ENCODE measurements at regions not wholly inside any gene's neighbourhood (a gene's known extent, or its start where the extent isn't known, plus 50 kb on each side); places are given as distances from the start of the nearest gene placed in this dataset.

DNA sequence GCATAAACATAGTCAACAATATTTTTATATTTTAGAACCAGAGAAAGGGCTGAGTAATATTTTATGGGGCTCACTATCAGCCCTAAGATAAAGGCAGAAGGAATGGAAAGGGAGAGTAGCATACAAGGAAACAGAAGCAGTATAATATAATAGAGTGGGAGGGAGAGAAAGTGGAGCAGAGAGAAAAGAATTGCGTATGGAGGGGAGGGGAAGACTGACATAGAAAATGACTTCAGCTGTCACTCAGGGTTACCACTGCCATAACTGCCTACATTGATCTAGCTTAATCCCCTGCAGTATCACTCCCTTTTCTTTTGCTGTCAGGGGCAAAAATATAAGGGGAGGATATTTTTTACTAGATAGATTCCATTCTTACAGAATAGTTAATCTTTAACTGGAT lies 1133.5 kb upstream of the MAP3K7 start:
- no peak overlapping the region for H3T11ph ChIP-seq (ENCODE audit: low read length)
- no peak overlapping the region for H2BK12ac ChIP-seq (ENCODE audit: insufficient read length, low read depth, low read length)
- H3K23ac ChIP-seq (ENCODE audit: insufficient read length, low read depth, low read length), result no peak overlapping the region
- H3K27ac ChIP-seq (ENCODE audit: insufficient read length, low read depth, low read length), result no peak overlapping the region
- no peaks in the 10 kb centered on the region for H3K23me2 ChIP-seq (ENCODE audit: insufficient read length, low read depth, low read length, poor library complexity, severe bottlenecking)
- no CpG with 5 or more reads among the region's 1 CpG for WGBS (ENCODE audit: extremely low coverage, insufficient read length, low lambda C conversion rate)
- H3K4ac ChIP-seq (ENCODE audit: low read depth, low read length), result no peak overlapping the region
- no peak overlapping the region for H3K18ac ChIP-seq (ENCODE audit: insufficient read length, low read depth, low read length)
- no peaks in the 10 kb centered on the region for H3K9me3 ChIP-seq (ENCODE audit: control insufficient read depth, low read depth, low read length)
- Mint-ChIP-seq H3K4me1 (no peaks in the 10 kb centered on the region), H3K4me3 (no peak overlapping the region), H3K27me3 (ENCODE audit: low read depth) (no peaks in the 10 kb centered on the region; the same call in 1 of the 2 replicates), H3K36me3 (ENCODE audit: insufficient read depth in 1 of 3, low read depth in 3 of 3) (no peaks in the 10 kb centered on the region; a peak in 1 of 7 replicates), H3K27ac (no peak overlapping the region), H3K9me3 (no peaks in the 10 kb centered on the region)
- no peak overlapping the region for H2BK5ac ChIP-seq (ENCODE audit: insufficient read length, low read length)
- H4K5ac ChIP-seq (ENCODE audit: insufficient read length, low read depth, low read length), result no peak overlapping the region
- H3K27me3 ChIP-seq (ENCODE audit: insufficient read depth, low read length), result no peaks in the 10 kb centered on the region
- H2BK20ac ChIP-seq (ENCODE audit: low read depth, low read length, poor library complexity, severe bottlenecking), result no peak overlapping the region
- TF ChIP-seq, protein P1, sequence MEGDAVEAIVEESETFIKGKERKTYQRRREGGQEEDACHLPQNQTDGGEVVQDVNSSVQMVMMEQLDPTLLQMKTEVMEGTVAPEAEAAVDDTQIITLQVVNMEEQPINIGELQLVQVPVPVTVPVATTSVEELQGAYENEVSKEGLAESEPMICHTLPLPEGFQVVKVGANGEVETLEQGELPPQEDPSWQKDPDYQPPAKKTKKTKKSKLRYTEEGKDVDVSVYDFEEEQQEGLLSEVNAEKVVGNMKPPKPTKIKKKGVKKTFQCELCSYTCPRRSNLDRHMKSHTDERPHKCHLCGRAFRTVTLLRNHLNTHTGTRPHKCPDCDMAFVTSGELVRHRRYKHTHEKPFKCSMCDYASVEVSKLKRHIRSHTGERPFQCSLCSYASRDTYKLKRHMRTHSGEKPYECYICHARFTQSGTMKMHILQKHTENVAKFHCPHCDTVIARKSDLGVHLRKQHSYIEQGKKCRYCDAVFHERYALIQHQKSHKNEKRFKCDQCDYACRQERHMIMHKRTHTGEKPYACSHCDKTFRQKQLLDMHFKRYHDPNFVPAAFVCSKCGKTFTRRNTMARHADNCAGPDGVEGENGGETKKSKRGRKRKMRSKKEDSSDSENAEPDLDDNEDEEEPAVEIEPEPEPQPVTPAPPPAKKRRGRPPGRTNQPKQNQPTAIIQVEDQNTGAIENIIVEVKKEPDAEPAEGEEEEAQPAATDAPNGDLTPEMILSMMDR (conservative IDR thresholded peaks at IDR 0.05), result no peak
- no peak overlapping the region for H3K56ac ChIP-seq (ENCODE audit: insufficient read length, low read depth, low read length)
- no peak for DNase-seq
- H4K91ac ChIP-seq (ENCODE audit: insufficient read length, low read depth, low read length), result no peak overlapping the region
- H3K4me1 ChIP-seq (ENCODE audit: insufficient read depth, low read length), result no peaks in the 10 kb centered on the region
- no peak overlapping the region for H2AK5ac ChIP-seq (ENCODE audit: insufficient read length, low read length)
- no peak overlapping the region for H3K14ac ChIP-seq (ENCODE audit: insufficient read depth, low read length)
- no peak overlapping the region for H4K8ac ChIP-seq (replicated peaks; ENCODE audit: insufficient read length, low read depth, low read length)
- H3K4me2 ChIP-seq (ENCODE audit: insufficient read depth, insufficient read length, low read length), result no peak overlapping the region
- no peak overlapping the region for H2AFZ ChIP-seq (ENCODE audit: low read length)
- no peaks in the 10 kb centered on the region for H4K20me1 ChIP-seq (ENCODE audit: control insufficient read depth, insufficient read depth, insufficient read length)
- H3K79me2 ChIP-seq (ENCODE audit: insufficient read depth, low read length), result no peaks in the 10 kb centered on the region
- H3K9ac ChIP-seq (ENCODE audit: extremely low read depth, insufficient read length, low read length), result no peak overlapping the region
- H2BK15ac ChIP-seq (ENCODE audit: low read depth, low read length), result no peak overlapping the region
- no peak overlapping the region for H2BK120ac ChIP-seq (ENCODE audit: low read depth, low read length, poor library complexity, severe bottlenecking)
- H3K79me1 ChIP-seq (ENCODE audit: insufficient read depth, low read depth, low read length, poor library complexity, severe bottlenecking), result no peaks in the 10 kb centered on the region

All from H9 (cell line).